PC-3 (cell line): ENCODE measurements at regions not wholly inside any gene's neighbourhood (a gene's known extent, or its start where the extent isn't known, plus 50 kb on each side); places are given as distances from the start of the nearest gene placed in this dataset.

Experiments
- ATAC-seq: fragments of 200-7000 bp; cut with Tn5 transposase; 2 replicates; pipeline ENCODE4 v1.9.1; 2020; ENCODE audit warnings: mild to moderate bottlenecking, moderate library complexity
- BruUV-seq: library from RNA; stranded (reverse); fragments of 400-500 nt; replicated peaks from 2 replicates; lab custom pipeline; 2021; lab: Mats Ljungman, UMichigan
- CTCF ChIA-PET: fragments of 300-600 bp; sonication (Branson Sonifier 250); formaldehyde crosslinking; loops from one replicate; lab custom pipeline; 2022; ENCODE audit warnings: antibody characterized with exemption; lab: Charles Lee
- POLR2A ChIA-PET: fragments of 300-600 bp; sonication (Branson Sonifier 250); formaldehyde crosslinking; loops from one replicate; lab custom pipeline; 2022; ENCODE audit warnings: antibody characterized with exemption; ENCODE audit not compliant: unreplicated experiment; lab: Charles Lee
- DNase-seq: peaks from one replicate; pipeline ENCODE4 v3.0.0-alpha.2; 2015
- H2AFZ ChIP-seq: fragments of 300-600 bp; sonication (generic); 2 replicates; pipeline ENCODE4 v1.6.0; 2016; ENCODE audit warnings: antibody characterized with exemption, low read length
- H3F3A ChIP-seq: fragments of 300-600 bp; sonication (generic); one replicate; pipeline ENCODE4 v1.6.0; 2017; ENCODE audit warnings: antibody characterized with exemption, low read length, control low read depth, mild to moderate bottlenecking; ENCODE audit not compliant: unreplicated experiment
- H3K27ac ChIP-seq: fragments of 300-600 bp; sonication (generic); 2 replicates; pipeline ENCODE4 v1.5.1; 2016; ENCODE audit warnings: mild to moderate bottlenecking, low read length
- H3K27me3 ChIP-seq: fragments of 300-600 bp; sonication (generic); 2 replicates; pipeline ENCODE4 v1.6.1; 2016; ENCODE audit warnings: low read length, mixed read lengths
- H3K36me3 ChIP-seq: fragments of 300-600 bp; sonication (generic); 2 replicates; pipeline ENCODE4 v1.6.1; 2016; ENCODE audit warnings: low read depth, mixed run types, low read length, mixed read lengths
- H3K4me1 ChIP-seq: fragments of 300-600 bp; sonication (generic); 2 replicates; pipeline ENCODE4 v1.5.1; 2016; ENCODE audit warnings: low read length; ENCODE audit not compliant: insufficient read depth
- H3K4me2 ChIP-seq: fragments of 300-600 bp; sonication (generic); 2 replicates; pipeline ENCODE4 v1.6.0; 2016; ENCODE audit warnings: low read length
- H3K4me3 ChIP-seq: fragments of 300-600 bp; sonication (generic); 2 replicates; pipeline ENCODE4 v1.5.1; 2016; ENCODE audit warnings: mild to moderate bottlenecking, low read length, mixed read lengths
- H3K79me2 ChIP-seq: fragments of 300-600 bp; sonication (generic); 2 replicates; pipeline ENCODE4 v1.6.1; 2017; ENCODE audit warnings: low read length, mixed read lengths
- H3K9ac ChIP-seq: fragments of 300-600 bp; sonication (generic); 2 replicates; pipeline ENCODE4 v1.6.0; 2016; ENCODE audit warnings: mild to moderate bottlenecking, low read length
- H3K9me2 ChIP-seq: fragments of 300-600 bp; sonication (generic); replicated peaks from 2 replicates; pipeline ENCODE4 v1.6.1; 2016; ENCODE audit warnings: mixed run types, low read length, mixed read lengths
- H3K9me3 ChIP-seq: fragments of 300-600 bp; sonication (generic); 2 replicates; pipeline ENCODE4 v1.6.1; 2016; ENCODE audit warnings: low read length, mixed read lengths
- H4K20me1 ChIP-seq: fragments of 300-600 bp; sonication (generic); 2 replicates; pipeline ENCODE4 v1.6.1; 2016; ENCODE audit warnings: low read length, mixed read lengths
- EZH2 ChIP-seq: fragments of 300-600 bp; sonication (generic); IDR thresholded peaks from one replicate; pipeline ENCODE4 v1.6.1; 2017; ENCODE audit warnings: antibody characterized with exemption, mild to moderate bottlenecking, low read length; ENCODE audit not compliant: unreplicated experiment
- EZH2phosphoT487 ChIP-seq: fragments of 300-600 bp; sonication (generic); IDR thresholded peaks from 2 replicates; pipeline ENCODE4 v1.6.1; 2018; ENCODE audit warnings: mild to moderate bottlenecking, antibody characterized with exemption, low read length, borderline replicate concordance
- intact Hi-C: fragments of 100-400 bp; cut with micrococcal nuclease; formaldehyde crosslinking; loops from 2 replicates; pipeline ENCODE4 v1.9.0; 2023
- TF ChIP-seq, protein P1 (sequence below): fragments of 300-600 bp; sonication (generic); conservative IDR thresholded peaks from 2 replicates; pipeline ENCODE4 v1.5.1; 2017; ENCODE audit warnings: antibody characterized with exemption, low read depth, mild to moderate bottlenecking, low read length

DNA sequence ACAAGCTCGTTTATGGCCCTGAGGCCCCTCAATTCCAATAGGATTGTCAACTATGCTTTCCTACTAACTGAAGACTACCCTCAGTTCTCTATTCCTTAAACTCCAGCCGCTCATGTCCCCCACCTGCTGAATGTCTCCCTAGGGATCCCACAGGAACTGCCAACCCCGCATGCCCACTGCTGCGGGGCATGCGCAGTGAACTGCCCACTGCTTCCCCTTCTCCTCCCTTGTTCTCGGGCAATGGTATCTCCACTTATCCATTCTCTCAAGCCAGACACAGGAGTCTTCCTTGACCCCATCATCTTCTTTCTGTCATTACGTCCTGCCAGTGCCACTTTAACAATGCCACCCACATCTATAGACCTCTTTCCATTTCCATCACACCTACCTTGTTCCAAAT, 90.0 kb downstream of the FGF18 start:
- ChIA-PET CTCF (no interaction called here), POLR2A (no interaction called here)
- no peak for DNase-seq
- intact Hi-C loops, result no loop called here
- Histone ChIP-seq H3K9ac (no peak overlapping the region), H3K27ac (no peak overlapping the region), H3K4me3 (no peak overlapping the region), H3K27me3 (peaks cover 6% of the 10 kb centered on the region; the same call in 1 of the 2 replicates), H2AFZ (no peak overlapping the region), H3K4me2 (no peak overlapping the region), H3K9me2 (no peaks in the 10 kb centered on the region), H4K20me1 (no peaks in the 10 kb centered on the region), H3K9me3 (no peaks in the 10 kb centered on the region), H3K79me2 (no peaks in the 10 kb centered on the region), H3F3A (no peaks in the 10 kb centered on the region), H3K4me1 (peaks cover 18% of the 10 kb centered on the region), H3K36me3 (no peaks in the 10 kb centered on the region)
- no TSS peak for BruUV-seq
- no peak for ATAC-seq
- no peak for TF ChIP-seq EZH2phosphoT487
- TF ChIP-seq EZH2, result no peak
- TF ChIP-seq, protein P1, sequence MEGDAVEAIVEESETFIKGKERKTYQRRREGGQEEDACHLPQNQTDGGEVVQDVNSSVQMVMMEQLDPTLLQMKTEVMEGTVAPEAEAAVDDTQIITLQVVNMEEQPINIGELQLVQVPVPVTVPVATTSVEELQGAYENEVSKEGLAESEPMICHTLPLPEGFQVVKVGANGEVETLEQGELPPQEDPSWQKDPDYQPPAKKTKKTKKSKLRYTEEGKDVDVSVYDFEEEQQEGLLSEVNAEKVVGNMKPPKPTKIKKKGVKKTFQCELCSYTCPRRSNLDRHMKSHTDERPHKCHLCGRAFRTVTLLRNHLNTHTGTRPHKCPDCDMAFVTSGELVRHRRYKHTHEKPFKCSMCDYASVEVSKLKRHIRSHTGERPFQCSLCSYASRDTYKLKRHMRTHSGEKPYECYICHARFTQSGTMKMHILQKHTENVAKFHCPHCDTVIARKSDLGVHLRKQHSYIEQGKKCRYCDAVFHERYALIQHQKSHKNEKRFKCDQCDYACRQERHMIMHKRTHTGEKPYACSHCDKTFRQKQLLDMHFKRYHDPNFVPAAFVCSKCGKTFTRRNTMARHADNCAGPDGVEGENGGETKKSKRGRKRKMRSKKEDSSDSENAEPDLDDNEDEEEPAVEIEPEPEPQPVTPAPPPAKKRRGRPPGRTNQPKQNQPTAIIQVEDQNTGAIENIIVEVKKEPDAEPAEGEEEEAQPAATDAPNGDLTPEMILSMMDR, result no peak

DNA sequence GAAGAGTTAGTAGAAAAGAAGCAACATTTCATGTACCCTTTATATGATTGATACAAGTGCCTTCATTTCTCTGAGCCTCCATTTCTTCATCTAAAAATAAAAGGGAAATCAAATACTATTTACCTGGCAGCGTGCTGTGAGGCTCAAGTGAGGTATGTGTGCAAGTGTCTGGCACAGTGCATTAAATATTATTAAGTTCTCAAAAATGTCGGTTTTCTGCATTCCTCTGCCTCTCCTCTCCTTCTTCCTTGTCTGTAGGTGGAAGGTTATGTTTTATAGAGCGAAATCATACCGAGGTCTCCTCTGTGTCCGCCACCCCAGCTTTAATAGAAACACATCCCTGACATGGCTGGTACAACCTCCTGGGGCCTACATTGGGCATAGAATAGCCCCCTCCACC, 93.0 kb downstream of the FGF18 start:
- ATAC-seq (peak; percentile 72), DNase-seq (peak; percentile 76)
- BruUV-seq, result no TSS peak
- Histone ChIP-seq H3K27me3 (peaks cover 6% of the 10 kb centered on the region; the same call in 1 of the 2 replicates), H3K9me2 (no peaks in the 10 kb centered on the region), H3K27ac (peak overlapping the region; percentile 24; the same call in 1 of the 2 replicates), H3K4me1 (peaks cover 18% of the 10 kb centered on the region), H3K9ac (no peak overlapping the region), H3K9me3 (no peaks in the 10 kb centered on the region), H3K4me3 (no peak overlapping the region), H3K36me3 (no peaks in the 10 kb centered on the region), H3F3A (no peaks in the 10 kb centered on the region), H3K4me2 (peak overlapping the region; percentile 62), H4K20me1 (no peaks in the 10 kb centered on the region), H3K79me2 (no peaks in the 10 kb centered on the region), H2AFZ (peak overlapping the region; percentile 64)
- intact Hi-C loops, result no loop called here
- POLR2A ChIA-PET, result no interaction called here
- TF ChIP-seq, protein P1, result no peak
- no peak for TF ChIP-seq EZH2
- no peak for TF ChIP-seq EZH2phosphoT487
- CTCF ChIA-PET, result no interaction called here

DNA sequence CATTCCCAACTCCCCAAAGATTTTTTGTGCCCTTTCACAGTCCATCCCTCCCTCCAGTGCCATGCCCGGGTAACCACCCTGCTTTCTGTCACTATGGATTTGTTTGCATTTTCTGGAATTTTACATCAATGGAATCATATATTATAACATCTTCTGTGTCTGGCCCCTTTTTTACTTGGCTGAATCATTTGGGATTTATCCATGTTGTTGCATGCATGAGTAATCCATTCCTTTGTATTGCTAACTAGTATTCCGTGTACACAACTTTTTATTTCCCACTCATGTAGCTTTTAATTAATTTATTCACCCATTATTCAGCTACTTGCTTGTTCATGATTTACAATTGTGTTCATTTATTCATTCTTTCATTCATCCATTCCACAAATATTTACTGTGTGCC, 94.1 kb downstream of the FGF18 start:
- peak; percentile 52 for DNase-seq
- Histone ChIP-seq H3K4me3 (no peak overlapping the region), H3K27ac (no peak overlapping the region), H3F3A (no peaks in the 10 kb centered on the region), H4K20me1 (no peaks in the 10 kb centered on the region), H3K4me2 (no peak overlapping the region), H3K9ac (no peak overlapping the region), H3K9me3 (no peaks in the 10 kb centered on the region), H2AFZ (no peak overlapping the region), H3K9me2 (no peaks in the 10 kb centered on the region), H3K79me2 (no peaks in the 10 kb centered on the region), H3K27me3 (peaks cover 6% of the 10 kb centered on the region; the same call in 1 of the 2 replicates), H3K36me3 (no peaks in the 10 kb centered on the region), H3K4me1 (peaks cover 18% of the 10 kb centered on the region)
- POLR2A ChIA-PET, result no interaction called here
- BruUV-seq, result no TSS peak
- intact Hi-C loops, result no loop called here
- ATAC-seq, result peak; percentile 29; the same call in 1 of the 2 replicates
- CTCF ChIA-PET, result no interaction called here
- TF ChIP-seq EZH2 (no peak), EZH2phosphoT487 (no peak)
- TF ChIP-seq, protein P1, result no peak
